Spinal cord (tissue), 9 donors: ENCODE measurements at regions not wholly inside any gene's neighbourhood (a gene's known extent, or its start where the extent isn't known, plus 50 kb on each side); places are given as distances from the start of the nearest gene placed in this dataset.
"Not testable (repeated sequence)": the region's sequence is repeated elsewhere in the genome, so short reads cannot be mapped to it uniquely, and the experiment has no call there.

Experiments
- DNase-seq, 6 donors: peaks; one replicate each; pipeline versions ENCODE4 v3.0.0 to v3.0.0-alpha.2; 2013 to 2015; ENCODE audit warnings: low spot score in 6 of 6, low read depth in 4 of 6
- H3K27ac ChIP-seq: one replicate; pipeline ENCODE4 v1.5.1; 2013; ENCODE audit warnings: low read depth, low read length, control low read depth
- H3K27me3 ChIP-seq: one replicate; pipeline ENCODE4 v1.6.1; 2013; ENCODE audit warnings: low read length; ENCODE audit not compliant: control insufficient read depth, insufficient read depth
- H3K36me3 ChIP-seq: one replicate; pipeline ENCODE4 v1.6.1; 2013; ENCODE audit warnings: low read length; ENCODE audit not compliant: control insufficient read depth, insufficient read depth
- H3K4me1 ChIP-seq: one replicate; pipeline ENCODE4 v1.6.1; 2013; ENCODE audit warnings: low read length; ENCODE audit not compliant: control insufficient read depth, insufficient read depth
- H3K4me3 ChIP-seq: one replicate; pipeline ENCODE4 v1.5.1; 2013; ENCODE audit warnings: low read depth, low read length, control low read depth
- H3K9me3 ChIP-seq: one replicate; pipeline ENCODE4 v1.6.1; 2013; ENCODE audit warnings: low read length; ENCODE audit not compliant: control insufficient read depth, insufficient read depth
- WGBS: methylation state at CpG from one replicate; pipeline ENCODE4 v1.1.5; 2013; ENCODE audit warnings: missing lambda C conversion rate; ENCODE audit not compliant: insufficient coverage; 5-methylcytosine and 5-hydroxymethylcytosine counted together
- donor health status: healthy.

DNA sequence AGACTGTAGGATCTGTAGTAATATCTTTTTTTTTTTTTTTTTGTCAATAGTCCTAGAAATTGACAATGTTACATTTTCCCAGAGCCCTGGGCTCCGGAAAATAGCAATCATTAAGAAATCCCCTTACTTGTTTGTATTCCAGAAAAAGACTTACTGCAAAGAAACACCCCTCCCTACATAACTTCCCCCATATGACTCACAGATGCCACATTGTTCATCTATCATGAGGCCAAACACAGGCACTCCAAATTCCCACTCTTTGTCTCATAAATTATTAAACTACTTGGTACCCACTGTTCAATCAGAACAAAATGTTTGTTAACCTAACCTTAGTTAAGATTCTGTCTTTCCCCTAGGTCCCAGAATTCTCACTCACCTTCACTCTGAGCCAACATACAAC lies 53.5 kb downstream of the TEX51 start:
- no peaks in the 10 kb centered on the region for H3K4me1 ChIP-seq
- H3K27me3 ChIP-seq, result no peaks in the 10 kb centered on the region
- H3K9me3 ChIP-seq, result no peaks in the 10 kb centered on the region
- 83% methylated on average over 1 of the region's 1 CpG for WGBS
- no peak overlapping the region for H3K27ac ChIP-seq
- no peaks in the 10 kb centered on the region for H3K36me3 ChIP-seq
- no peak for DNase-seq
- H3K4me3 ChIP-seq, result no peak overlapping the region

DNA sequence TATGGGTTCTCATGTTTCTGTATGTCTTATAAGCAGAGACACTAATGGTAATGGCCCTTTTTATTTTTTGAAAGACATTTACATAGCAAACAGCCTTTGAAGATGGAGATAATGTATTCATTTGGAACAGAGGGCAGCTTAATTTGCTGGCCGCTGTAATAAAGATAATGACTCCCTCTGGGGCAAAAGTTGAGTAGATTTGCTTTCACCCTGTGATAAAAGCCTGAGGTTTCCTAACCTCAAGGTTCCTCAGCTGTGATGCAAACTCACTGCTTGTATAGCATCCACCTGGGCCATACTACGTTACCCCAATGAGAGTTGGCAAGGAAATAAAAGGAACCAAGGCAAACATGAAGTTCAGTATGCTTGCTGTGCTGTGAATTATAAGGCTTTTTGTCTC lies 54.8 kb downstream of the TEX51 start:
- no peaks in the 10 kb centered on the region for H3K27me3 ChIP-seq
- no peaks in the 10 kb centered on the region for H3K9me3 ChIP-seq
- no peak overlapping the region for H3K4me3 ChIP-seq
- DNase-seq, result peak in 1 of 6 donors; percentile 60
- 59% methylated on average over 2 of the region's 2 CpGs for WGBS
- H3K36me3 ChIP-seq, result no peaks in the 10 kb centered on the region
- no peaks in the 10 kb centered on the region for H3K4me1 ChIP-seq
- no peak overlapping the region for H3K27ac ChIP-seq

DNA sequence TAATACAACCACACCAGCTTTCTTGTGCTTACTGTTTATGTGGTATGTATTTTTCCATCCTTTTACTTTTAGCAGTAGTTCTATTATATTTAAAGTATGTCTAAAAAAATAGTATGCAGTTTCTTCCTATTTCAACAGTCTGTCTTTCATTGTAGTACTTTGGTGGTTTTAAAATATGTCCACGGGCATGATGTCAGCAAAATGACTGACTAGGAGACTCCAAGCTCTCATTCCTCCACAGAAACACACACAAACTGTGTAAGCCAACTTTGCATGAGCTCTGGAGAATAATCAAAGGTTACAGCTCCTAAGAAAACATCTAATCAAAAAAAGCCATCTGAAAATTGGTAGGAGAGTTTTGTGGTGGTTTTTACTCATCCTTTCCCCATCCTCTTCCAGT lies 56.1 kb downstream of the TEX51 start:
- Histone ChIP-seq H3K36me3 (no peaks in the 10 kb centered on the region), H3K27ac (no peak overlapping the region), H3K9me3 (no peaks in the 10 kb centered on the region), H3K4me3 (no peak overlapping the region), H3K4me1 (no peaks in the 10 kb centered on the region), H3K27me3 (no peaks in the 10 kb centered on the region)
- no CpG with 5 or more reads among the region's 1 CpG for WGBS
- no peak for DNase-seq

DNA sequence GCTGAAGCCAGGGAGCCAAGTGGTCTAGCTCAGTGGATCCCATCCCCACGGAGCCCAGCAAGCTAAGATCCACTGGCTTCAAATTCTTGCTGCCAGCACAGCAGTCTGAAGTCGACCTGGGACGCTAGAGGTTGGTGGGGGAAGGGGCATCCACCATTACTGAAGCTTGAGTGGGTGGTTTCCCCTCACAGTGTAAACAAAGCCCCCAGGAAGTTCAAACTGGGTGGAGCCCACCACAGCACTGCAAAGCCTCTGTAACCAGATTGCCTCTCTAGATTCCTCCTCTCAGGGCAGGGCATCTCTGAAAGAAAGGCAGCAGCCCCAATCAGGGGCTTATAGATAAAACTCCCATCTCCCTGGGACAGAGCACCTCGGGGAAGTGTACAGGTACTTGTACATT lies 58.1 kb downstream of the TEX51 start:
- H3K27me3 ChIP-seq, DNase-seq, H3K4me3 ChIP-seq, H3K9me3 ChIP-seq, H3K27ac ChIP-seq, H3K36me3 ChIP-seq, H3K4me1 ChIP-seq: not testable (repeated sequence)
- WGBS, result 49% methylated on average over 3 of the region's 4 CpGs

DNA sequence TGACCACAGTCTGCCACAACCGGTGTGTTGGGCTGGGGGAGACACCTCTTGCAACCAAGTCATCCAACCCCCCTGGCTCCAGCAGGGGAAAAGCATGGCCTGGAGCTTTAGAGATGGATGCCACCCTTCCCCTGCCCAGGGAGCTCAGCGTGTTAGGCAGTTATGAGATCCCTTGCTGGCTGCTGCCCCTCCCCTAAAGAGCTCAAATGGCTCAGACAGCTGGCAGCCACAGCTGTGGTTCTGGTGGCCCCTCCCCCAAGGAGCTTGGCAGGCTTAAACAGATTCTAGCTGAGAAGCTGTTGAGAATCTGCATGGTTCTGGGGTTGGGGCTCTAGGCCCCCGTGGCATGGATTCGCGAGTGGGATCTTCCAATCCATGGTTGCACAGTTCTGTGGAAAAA lies 64.7 kb downstream of the TEX51 start:
- Histone ChIP-seq H3K4me1 (no peaks in the 10 kb centered on the region), H3K27me3 (no peaks in the 10 kb centered on the region), H3K27ac (no peak overlapping the region), H3K4me3 (no peak overlapping the region), H3K36me3 (no peaks in the 10 kb centered on the region), H3K9me3 (no peaks in the 10 kb centered on the region)
- no peak for DNase-seq
- WGBS, result 97% methylated on average over 4 of the region's 5 CpGs

DNA sequence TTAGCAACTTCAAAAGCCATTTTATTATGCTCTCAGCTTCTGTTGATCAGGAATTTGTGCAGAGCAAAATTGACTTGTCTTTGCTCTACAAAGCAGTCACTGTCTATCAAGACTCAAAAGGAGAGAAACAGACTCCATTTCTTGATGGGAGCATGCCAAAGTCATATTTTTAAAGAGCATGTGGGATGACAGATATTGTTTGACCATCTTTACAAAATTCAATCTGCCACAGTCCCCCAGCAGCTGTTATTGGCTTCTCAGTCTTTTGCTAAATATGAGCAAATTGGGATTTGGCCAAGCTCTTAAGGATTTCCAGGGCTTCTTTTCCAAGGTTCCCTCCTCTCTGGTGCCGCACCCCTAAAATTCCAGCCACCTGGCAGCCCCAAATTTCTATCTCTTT lies 67.9 kb downstream of the TEX51 start:
- Histone ChIP-seq H3K36me3 (no peaks in the 10 kb centered on the region), H3K27me3 (no peaks in the 10 kb centered on the region), H3K4me1 (peaks cover 6% of the 10 kb centered on the region), H3K4me3 (no peak overlapping the region), H3K27ac (no peak overlapping the region), H3K9me3 (no peaks in the 10 kb centered on the region)
- 75% methylated on average over 1 of the region's 1 CpG for WGBS
- peak in 1 of 6 donors; percentile 93 for DNase-seq

DNA sequence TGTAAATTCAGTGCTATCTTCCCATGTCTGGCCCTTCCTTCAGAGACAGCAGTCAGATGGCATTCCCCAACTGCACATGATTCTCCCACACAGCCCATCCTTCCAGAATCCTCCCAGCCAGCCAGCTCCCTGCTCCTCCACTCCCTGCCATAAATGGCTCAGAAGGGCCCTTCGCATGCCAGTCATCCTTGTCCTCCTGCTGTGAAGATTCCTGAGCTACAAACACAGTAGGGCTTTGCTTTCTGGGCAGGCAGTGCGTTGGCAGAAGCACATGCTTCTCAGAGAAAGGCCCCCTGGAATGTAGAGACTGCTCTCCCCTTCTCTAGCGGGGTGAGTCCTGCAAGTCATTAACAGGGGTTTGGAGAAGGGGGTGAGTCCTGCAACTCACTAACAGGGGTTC lies 71.9 kb downstream of the TEX51 start:
- no peak overlapping the region for H3K27ac ChIP-seq
- WGBS, result 53% methylated on average over 1 of the region's 3 CpGs
- no peaks in the 10 kb centered on the region for H3K27me3 ChIP-seq
- no peaks in the 10 kb centered on the region for H3K36me3 ChIP-seq
- peak in 2 of 6 donors; percentile 22 to 88 for DNase-seq
- H3K9me3 ChIP-seq, result no peaks in the 10 kb centered on the region
- no peak overlapping the region for H3K4me3 ChIP-seq
- peaks cover 15% of the 10 kb centered on the region for H3K4me1 ChIP-seq

DNA sequence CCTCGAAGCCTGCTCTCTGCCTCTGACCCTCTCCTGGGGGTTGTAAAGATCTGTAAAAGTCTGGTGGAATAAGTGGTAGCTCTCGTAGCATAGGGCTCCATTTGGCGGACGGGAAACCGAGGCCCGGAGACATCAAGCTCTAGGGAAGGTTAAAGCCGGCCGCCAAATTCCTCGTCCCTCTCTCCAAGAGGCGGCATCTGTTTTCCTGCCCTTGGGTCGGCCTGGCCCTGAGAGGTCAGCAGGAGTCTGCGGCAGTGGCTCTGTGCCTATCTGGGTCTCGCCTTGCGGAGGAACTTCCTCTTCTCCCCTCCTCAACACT lies 72.4 kb downstream of the TEX51 start:
- H3K4me1 ChIP-seq, result peaks cover 17% of the 10 kb centered on the region
- H3K27me3 ChIP-seq, result no peaks in the 10 kb centered on the region
- no peaks in the 10 kb centered on the region for H3K9me3 ChIP-seq
- WGBS, result 90% methylated on average over 13 of the region's 14 CpGs
- no peaks in the 10 kb centered on the region for H3K36me3 ChIP-seq
- DNase-seq, result no peak
- no peak overlapping the region for H3K4me3 ChIP-seq
- no peak overlapping the region for H3K27ac ChIP-seq

DNA sequence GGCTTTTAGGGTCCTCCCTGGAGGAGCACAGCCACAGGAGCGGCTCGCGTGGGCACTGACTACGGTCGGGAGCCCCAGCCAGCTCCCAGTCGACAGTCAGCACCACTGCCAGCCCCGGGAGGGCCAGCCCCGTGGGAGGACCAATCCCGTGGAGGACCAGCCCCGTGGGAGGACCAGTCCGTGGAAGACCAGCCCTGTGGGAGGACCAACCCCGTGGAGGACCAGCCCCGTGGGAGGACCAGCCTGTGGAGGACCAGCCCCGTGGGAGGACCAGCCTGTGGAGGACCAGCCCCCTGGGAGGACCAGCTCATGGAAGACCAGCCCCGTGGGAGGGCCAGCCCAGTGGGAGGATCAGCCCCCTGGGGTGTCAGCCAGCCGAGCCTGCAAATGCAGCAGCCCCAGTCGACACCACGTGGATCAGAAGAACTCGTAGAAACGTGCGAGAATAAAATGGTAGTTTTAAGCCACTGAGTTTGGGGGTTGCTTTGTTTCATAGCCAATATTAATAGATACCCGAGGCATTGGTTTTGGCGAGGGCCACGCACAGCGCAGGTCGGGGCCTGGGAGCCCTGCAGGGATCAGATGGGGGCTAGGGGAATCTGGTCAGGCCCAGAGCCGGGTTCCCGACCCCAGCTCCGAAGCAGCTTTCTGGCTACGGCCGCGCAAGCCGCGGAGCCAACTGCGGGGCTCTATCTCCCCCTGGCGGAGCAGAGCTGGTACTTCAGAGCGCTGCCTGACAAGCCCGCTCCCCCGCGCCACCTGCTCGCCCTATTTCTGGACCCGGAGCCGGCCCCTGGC lies 73.0 kb downstream of the TEX51 start:
- Histone ChIP-seq H3K27me3 (no peaks in the 10 kb centered on the region), H3K4me3 (peak overlapping the region; percentile 44), H3K27ac (no peak overlapping the region), H3K4me1 (peaks cover 23% of the 10 kb centered on the region), H3K36me3 (no peaks in the 10 kb centered on the region), H3K9me3 (no peaks in the 10 kb centered on the region)
- WGBS, result 20% methylated on average over 36 of the region's 43 CpGs
- peak; percentile 41 to 91 (median 58) for DNase-seq

DNA sequence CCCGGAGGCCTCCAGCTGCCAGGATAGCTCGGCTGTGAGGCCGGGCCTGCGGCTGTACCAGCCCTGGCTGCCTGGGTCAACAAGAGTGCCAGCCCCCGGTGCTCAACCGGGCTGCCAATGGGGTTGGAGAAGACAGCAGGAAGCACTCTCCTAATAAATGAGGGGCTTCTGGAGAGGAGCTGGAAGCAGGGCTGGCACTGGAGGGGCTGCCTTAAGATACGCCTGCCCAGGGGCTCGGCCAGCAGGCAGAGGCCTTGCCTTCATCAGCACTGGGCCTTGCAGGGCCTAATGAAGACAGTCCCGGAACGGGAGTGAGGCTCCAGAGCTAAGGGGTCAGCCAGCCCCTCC lies 73.6 kb downstream of the TEX51 start:
- no peak for DNase-seq
- Histone ChIP-seq H3K9me3 (no peaks in the 10 kb centered on the region), H3K4me1 (peaks cover 24% of the 10 kb centered on the region), H3K4me3 (peak overlapping the region; percentile 44), H3K27me3 (no peaks in the 10 kb centered on the region), H3K27ac (no peak overlapping the region), H3K36me3 (no peaks in the 10 kb centered on the region)
- 2% methylated on average over 7 of the region's 10 CpGs for WGBS
